ENCODE measurements at regions not wholly inside any gene's neighbourhood (a gene's known extent, or its start where the extent isn't known, plus 50 kb on each side); places are given as distances from the start of the nearest gene placed in this dataset.
A peak's percentile ranks its signal among the peaks of the same experiment; 100 is the strongest.

DNA sequence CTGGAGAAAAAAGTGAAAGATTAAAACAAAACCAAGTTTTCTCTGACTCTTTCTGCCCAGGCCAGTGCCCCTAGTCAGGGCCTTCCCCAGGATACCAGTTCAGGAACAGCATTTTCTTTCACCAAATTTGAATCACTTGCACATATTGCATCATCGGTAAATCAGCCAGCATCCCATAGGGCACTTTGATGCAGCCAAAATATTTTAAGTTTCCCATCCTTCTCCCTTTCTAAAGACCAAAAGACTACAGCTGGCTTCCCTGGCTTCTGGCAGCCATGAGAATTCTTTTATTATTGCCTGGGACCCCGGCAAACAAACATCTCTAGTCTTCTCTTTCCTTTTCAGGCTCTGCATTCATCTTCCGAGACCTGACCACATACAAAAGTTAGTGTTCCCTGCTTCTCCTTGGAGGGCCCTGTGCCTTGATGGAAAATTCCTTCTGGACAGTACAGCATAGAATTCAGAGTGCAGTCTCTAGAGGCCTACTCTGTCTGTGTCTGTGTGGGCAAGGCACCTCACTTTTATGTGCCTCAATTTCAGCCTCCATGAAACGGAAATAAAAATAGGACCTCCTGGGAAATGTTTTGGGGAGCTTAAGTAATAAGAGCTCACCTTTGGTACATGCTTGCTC is 348.0 kb downstream of the VPS13C start:
- H3K9ac ChIP-seq (ENCODE audit: low read depth, low read length), result no peak overlapping the region
- no peak overlapping the region for H3K4me2 ChIP-seq (ENCODE audit: low read depth, low read length)
- no peak overlapping the region for H3K23ac ChIP-seq (ENCODE audit: low read depth, low read length)
- intact Hi-C loops (cut with micrococcal nuclease) (no loop called here), dilution Hi-C loops (cut with HindIII; ENCODE audit: low sequenced_read_pairs, unreplicated experiment) (no loop called here), in situ Hi-C loops (cut with MboI; ENCODE audit: low sequenced_read_pairs) (no loop called here)
- H2AK9ac ChIP-seq (replicated peaks; ENCODE audit: low read depth, low read length, poor library complexity), result no peak overlapping the region
- H3K4ac ChIP-seq (ENCODE audit: low read depth, low read length), result no peak overlapping the region
- H3K9me1 ChIP-seq (ENCODE audit: insufficient read depth, low read length), result no peaks in the 10 kb centered on the region
- H3K9me3 ChIP-seq (ENCODE audit: control insufficient read depth, insufficient read depth, low read length), result no peaks in the 10 kb centered on the region
- 41% methylated on average over 2 of the region's 4 CpGs; no CpG with 5 or more reads in 1 of the 2 experiments for WGBS, 2 experiments (ENCODE audit: extremely low coverage in 2 of 2, insufficient read length in 1 of 2)
- no peak overlapping the region for H3K27ac ChIP-seq (ENCODE audit: insufficient read depth, low read length)
- ChIA-PET POLR2A (ENCODE audit: unreplicated experiment) (no interaction called here), CTCF (no interaction called here)
- H3K27me3 ChIP-seq (ENCODE audit: control insufficient read depth, insufficient read depth, low read length), result no peaks in the 10 kb centered on the region
- no peak overlapping the region for H3K14ac ChIP-seq (replicated peaks; ENCODE audit: low read depth, low read length)
- no peaks in the 10 kb centered on the region for H4K20me1 ChIP-seq (ENCODE audit: insufficient read depth, low read length)
- H4K5ac ChIP-seq (ENCODE audit: low read depth, low read length), result no peak overlapping the region
- H3K4me3 ChIP-seq (ENCODE audit: insufficient read depth, low read depth, low read length), result no peak overlapping the region
- H3K36me3 ChIP-seq (ENCODE audit: control insufficient read depth, insufficient read depth, low read length), result no peaks in the 10 kb centered on the region
- no peaks in the 10 kb centered on the region for H3K4me1 ChIP-seq (ENCODE audit: control insufficient read depth, insufficient read depth, low read length)
- no peak overlapping the region for H2AFZ ChIP-seq (replicated peaks; ENCODE audit: low read length, poor library complexity)
- H2BK120ac ChIP-seq (ENCODE audit: low read depth, low read length), result no peak overlapping the region
- no peak overlapping the region for H4K8ac ChIP-seq (ENCODE audit: low read depth in 2 of 2, low read length in 2 of 2)
- H2BK20ac ChIP-seq (ENCODE audit: low read depth, low read length), result no peak overlapping the region
- H3K79me1 ChIP-seq (ENCODE audit: low read depth in 1 of 2, low read length in 2 of 2), result no peaks in the 10 kb centered on the region
- no peak for ATAC-seq (ENCODE audit: low read depth)
- no peak overlapping the region for H2BK15ac ChIP-seq (ENCODE audit: low read depth, low read length)
- no peak overlapping the region for H3K56ac ChIP-seq (ENCODE audit: extremely low read depth, insufficient read depth, low read length)
- no peak for DNase-seq
- H4K91ac ChIP-seq (ENCODE audit: insufficient read depth, low read depth, low read length), result no peak overlapping the region
- peak; percentile 52 for TF ChIP-seq CEBPB (IDR thresholded peaks at IDR 0.05; ENCODE audit: low read depth, low read length)
- TF ChIP-seq, protein P1, sequence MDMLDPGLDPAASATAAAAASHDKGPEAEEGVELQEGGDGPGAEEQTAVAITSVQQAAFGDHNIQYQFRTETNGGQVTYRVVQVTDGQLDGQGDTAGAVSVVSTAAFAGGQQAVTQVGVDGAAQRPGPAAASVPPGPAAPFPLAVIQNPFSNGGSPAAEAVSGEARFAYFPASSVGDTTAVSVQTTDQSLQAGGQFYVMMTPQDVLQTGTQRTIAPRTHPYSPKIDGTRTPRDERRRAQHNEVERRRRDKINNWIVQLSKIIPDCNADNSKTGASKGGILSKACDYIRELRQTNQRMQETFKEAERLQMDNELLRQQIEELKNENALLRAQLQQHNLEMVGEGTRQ (IDR thresholded peaks at IDR 0.05; ENCODE audit: low read depth, low read length), result no peak
- H2AK5ac ChIP-seq (ENCODE audit: low read depth, low read length), result no peak overlapping the region
- BruUV-seq (replicated peaks), result no TSS peak
- H2BK5ac ChIP-seq (ENCODE audit: low read depth, low read length, poor library complexity, severe bottlenecking), result no peak overlapping the region
- H3K18ac ChIP-seq (ENCODE audit: low read depth, low read length), result no peak overlapping the region
